ENCODE measurements at regions not wholly inside any gene's neighbourhood (a gene's known extent, or its start where the extent isn't known, plus 50 kb on each side); places are given as distances from the start of the nearest gene placed in this dataset.

GRCh38 chr2:18067588-18068384 is 189.3 kb downstream of the KCNS3 start:
- POLR2A ChIA-PET, result no interaction called here
- H3K27ac ChIP-seq (ENCODE audit: control insufficient read depth, insufficient read depth), result no peak overlapping the region
- no peak for FAIRE-seq
- RAD21 ChIA-PET (ENCODE audit: unreplicated experiment), result no interaction called here
- in situ Hi-C loops (cut with MboI), result no loop called here
- H3K79me2 ChIP-seq (ENCODE audit: control insufficient read depth, insufficient read depth, low read length), result no peaks in the 10 kb centered on the region
- no peak overlapping the region for H2AFZ ChIP-seq (ENCODE audit: control insufficient read depth, low read depth, low read length)
- H3K9ac ChIP-seq (ENCODE audit: control insufficient read depth, insufficient read depth, low read length), result no peak overlapping the region
- CTCF ChIA-PET, result interaction anchor here (1.6 kb wide), 1 partner anchor 82 kb away, joined by 4 read pairs; no protein-coding TSS in a partner anchor
- no peaks in the 10 kb centered on the region for H3K36me3 ChIP-seq (ENCODE audit: control insufficient read depth in 2 of 2, insufficient read depth in 2 of 2, low read length in 1 of 2)
- H3K9me3 ChIP-seq (replicated peaks; ENCODE audit: control insufficient read depth, insufficient read depth, low read length), result no peaks in the 10 kb centered on the region
- BruUV-seq (replicated peaks), result no TSS peak
- intact Hi-C loops (cut with micrococcal nuclease; ENCODE audit: unreplicated experiment), result no loop called here
- H4K20me1 ChIP-seq (ENCODE audit: control insufficient read depth, insufficient read depth), result no peaks in the 10 kb centered on the region
- DNase-seq (ENCODE audit: low read depth, low spot score), result no peak
- no peak overlapping the region for H3K4me2 ChIP-seq (ENCODE audit: control insufficient read depth, insufficient read depth)
- no peak for ATAC-seq
- TF ChIP-seq SMC3 (IDR thresholded peaks at IDR 0.05; ENCODE audit: borderline replicate concordance, low read length) (no peak), HDAC6 (IDR thresholded peaks at IDR 0.05; ENCODE audit: unreplicated experiment) (no peak), PKNOX1 (IDR thresholded peaks at IDR 0.05) (no peak), NR2C1 (IDR thresholded peaks at IDR 0.05) (no peak), BACH1 (IDR thresholded peaks at IDR 0.05; ENCODE audit: borderline replicate concordance) (no peak), SP1 (IDR thresholded peaks at IDR 0.05; ENCODE audit: low read depth, low read length) (no peak), USF1 (IDR thresholded peaks at IDR 0.05; ENCODE audit: borderline replicate concordance, extremely low read length, insufficient read depth, low read depth, low read length) (no peak), REST (IDR thresholded peaks at IDR 0.05; ENCODE audit: low read depth, low read length) (no peak), BHLHE40 (IDR thresholded peaks at IDR 0.05; ENCODE audit: borderline replicate concordance in 1 of 2, low read depth in 2 of 2, low read length in 1 of 2) (no peak), ZZZ3 (IDR thresholded peaks at IDR 0.05; ENCODE audit: control insufficient read depth, insufficient read length, low read depth) (no peak), CHD4 (IDR thresholded peaks at IDR 0.05) (no peak), BCL11A (IDR thresholded peaks at IDR 0.05; ENCODE audit: low read depth, low read length) (no peak), TCF12 (IDR thresholded peaks at IDR 0.05; ENCODE audit: low read depth, low read length) (no peak), TBL1XR1 (IDR thresholded peaks at IDR 0.05; ENCODE audit: low read depth, low read length) (no peak), YY1 (IDR thresholded peaks at IDR 0.05; ENCODE audit: low read depth, low read length) (no peak)
- TF ChIP-seq, protein P1, sequence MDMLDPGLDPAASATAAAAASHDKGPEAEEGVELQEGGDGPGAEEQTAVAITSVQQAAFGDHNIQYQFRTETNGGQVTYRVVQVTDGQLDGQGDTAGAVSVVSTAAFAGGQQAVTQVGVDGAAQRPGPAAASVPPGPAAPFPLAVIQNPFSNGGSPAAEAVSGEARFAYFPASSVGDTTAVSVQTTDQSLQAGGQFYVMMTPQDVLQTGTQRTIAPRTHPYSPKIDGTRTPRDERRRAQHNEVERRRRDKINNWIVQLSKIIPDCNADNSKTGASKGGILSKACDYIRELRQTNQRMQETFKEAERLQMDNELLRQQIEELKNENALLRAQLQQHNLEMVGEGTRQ (IDR thresholded peaks at IDR 0.05; ENCODE audit: borderline replicate concordance, low read depth, low read length), result no peak
- TF ChIP-seq, protein P2, sequence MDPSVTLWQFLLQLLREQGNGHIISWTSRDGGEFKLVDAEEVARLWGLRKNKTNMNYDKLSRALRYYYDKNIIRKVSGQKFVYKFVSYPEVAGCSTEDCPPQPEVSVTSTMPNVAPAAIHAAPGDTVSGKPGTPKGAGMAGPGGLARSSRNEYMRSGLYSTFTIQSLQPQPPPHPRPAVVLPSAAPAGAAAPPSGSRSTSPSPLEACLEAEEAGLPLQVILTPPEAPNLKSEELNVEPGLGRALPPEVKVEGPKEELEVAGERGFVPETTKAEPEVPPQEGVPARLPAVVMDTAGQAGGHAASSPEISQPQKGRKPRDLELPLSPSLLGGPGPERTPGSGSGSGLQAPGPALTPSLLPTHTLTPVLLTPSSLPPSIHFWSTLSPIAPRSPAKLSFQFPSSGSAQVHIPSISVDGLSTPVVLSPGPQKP (IDR thresholded peaks at IDR 0.05; ENCODE audit: low read depth, low read length), result no peak
- SMC1A ChIA-PET (ENCODE audit: uncharacterized antibody, unreplicated experiment), result no interaction called here
- no peak overlapping the region for H3K4me3 ChIP-seq
- WGBS (ENCODE audit: insufficient coverage, insufficient replicate concordance, low lambda C conversion rate, missing lambda C conversion rate), result 25% methylated on average over 8 of the region's 9 CpGs
- H3K4me1 ChIP-seq (ENCODE audit: control insufficient read depth, insufficient read depth, low read length), result no peaks in the 10 kb centered on the region
- 0 out of 4 replicates have a peak, but pooled peaks cover 0 to under 1% of the 10 kb centered on the region in 2 experiments for H3K27me3 ChIP-seq (replicated peaks in 1 of 2; ENCODE audit: control insufficient read depth in 2 of 2, insufficient read depth in 2 of 2, low read length in 1 of 2)
